Ureter (tissue), 1 donor: ENCODE measurements at regions not wholly inside any gene's neighbourhood (a gene's known extent, or its start where the extent isn't known, plus 50 kb on each side); places are given as distances from the start of the nearest gene placed in this dataset.
"Not testable (repeated sequence)": the region's sequence is repeated elsewhere in the genome, so short reads cannot be mapped to it uniquely, and the experiment has no call there.

Experiments used
- DNase-seq: peaks from one replicate; pipeline ENCODE4 v3.0.0-alpha.2; 2020; ENCODE audit warnings: low spot score
- donor health status: DM: yes; HTN: yes; CAD: no.

DNA sequence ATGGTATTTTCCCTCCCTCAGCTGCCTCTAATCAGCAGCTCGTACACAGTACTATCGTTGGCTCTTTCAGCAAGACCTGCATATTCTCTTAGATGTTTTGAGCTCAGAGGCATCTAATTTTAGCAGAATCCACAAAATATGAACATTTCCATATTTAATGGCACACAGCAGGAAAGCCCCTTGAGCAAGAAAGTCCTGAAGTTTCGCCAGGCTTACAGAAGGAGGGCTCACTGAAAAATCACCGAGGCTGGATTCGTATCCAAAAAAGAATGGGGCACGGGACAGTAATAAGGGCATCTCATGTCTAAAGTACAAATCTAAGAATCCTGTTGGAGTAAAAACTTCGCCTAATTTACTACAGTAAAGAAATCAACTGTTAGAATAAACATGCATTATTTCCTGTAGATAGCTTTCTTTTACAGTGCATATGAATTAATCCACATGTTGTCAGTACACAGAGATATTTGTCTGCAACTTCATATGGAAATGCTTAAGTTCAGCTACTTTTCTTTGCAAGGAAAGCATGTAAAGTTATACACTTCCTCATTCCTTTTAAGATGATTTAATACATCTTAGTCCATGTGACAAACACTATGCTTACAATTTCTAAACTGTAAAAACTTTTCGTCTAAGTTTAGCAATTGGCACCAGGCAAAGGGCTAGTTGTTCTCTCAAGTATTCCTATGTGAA lies 1205.3 kb upstream of the ADGRL4 start:
- DNase-seq, result no peak

DNA sequence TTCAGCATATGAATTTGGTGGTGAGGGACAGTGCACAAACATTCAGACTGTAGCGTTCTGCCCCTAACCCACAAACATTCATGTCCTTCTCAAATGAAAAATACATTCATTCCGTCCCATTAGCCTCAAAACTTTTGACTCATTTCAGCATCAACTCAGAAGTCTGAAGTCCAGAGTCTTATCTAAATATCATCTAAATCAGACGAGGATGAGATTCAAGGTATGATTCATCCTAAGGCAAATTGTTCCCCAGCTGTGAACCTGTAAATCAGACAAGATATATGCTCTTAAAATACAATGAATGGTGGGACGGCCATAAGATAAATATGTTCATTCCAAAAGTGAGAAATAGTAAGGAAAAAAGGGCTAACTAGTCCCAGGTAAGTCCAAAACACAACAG lies 1195.6 kb upstream of the ADGRL4 start:
- DNase-seq, result no peak

DNA sequence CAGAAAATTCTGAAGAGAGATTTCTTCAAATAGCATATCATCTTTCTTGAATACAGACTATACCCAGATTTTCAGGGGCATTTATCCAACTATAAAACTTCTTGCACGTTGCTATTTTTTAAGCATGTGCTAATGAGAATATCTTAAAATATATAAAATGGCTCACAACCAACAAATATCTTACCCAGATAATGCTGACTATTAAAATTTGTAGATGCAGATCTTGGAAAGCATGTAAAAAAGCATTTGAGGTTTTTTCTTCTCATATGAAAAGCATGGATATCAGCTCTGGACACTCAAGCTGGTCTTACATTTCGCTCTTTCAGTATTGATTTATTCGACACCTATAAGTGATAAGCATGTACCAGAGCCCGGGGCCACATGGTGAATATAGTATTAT lies 1187.7 kb upstream of the ADGRL4 start:
- no peak for DNase-seq

DNA sequence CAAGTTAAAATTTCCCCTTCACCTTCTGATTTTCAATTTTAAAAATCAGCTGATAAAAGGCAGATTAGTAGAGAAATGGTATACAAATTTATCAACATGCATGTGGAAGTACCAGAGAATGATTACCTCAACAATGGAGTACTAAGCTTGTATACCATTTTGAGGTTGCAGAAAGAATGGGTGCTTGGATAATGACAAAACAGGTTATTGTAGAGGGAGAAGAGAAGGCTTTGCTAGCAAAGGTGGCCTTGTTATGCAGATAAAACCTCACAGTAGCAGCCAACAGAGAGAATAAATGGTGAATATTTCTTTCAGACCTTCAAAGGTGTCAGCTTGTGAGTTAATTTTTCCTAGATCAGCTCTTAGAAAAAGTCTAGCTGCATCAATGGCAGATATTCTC lies 1174.9 kb upstream of the ADGRL4 start:
- DNase-seq, result no peak

DNA sequence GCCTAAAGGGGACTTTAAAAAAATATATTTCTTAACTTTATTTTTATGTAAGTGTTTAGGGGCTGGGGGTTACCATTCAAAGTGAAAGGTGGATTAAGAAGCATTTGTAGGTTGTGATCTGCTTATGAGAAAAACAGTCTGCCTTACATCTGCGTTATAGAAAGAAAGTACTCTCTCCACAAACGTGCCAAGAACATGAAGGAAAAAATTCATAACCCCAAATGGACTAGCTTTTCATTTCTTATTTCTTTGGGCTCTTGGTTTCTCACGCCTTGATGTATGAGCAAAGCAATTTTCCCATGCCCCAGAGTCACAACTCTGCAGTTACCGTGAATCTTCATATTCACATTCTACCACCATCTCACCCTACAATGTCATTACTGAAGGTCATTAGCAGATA lies 1165.1 kb upstream of the ADGRL4 start:
- no peak for DNase-seq

DNA sequence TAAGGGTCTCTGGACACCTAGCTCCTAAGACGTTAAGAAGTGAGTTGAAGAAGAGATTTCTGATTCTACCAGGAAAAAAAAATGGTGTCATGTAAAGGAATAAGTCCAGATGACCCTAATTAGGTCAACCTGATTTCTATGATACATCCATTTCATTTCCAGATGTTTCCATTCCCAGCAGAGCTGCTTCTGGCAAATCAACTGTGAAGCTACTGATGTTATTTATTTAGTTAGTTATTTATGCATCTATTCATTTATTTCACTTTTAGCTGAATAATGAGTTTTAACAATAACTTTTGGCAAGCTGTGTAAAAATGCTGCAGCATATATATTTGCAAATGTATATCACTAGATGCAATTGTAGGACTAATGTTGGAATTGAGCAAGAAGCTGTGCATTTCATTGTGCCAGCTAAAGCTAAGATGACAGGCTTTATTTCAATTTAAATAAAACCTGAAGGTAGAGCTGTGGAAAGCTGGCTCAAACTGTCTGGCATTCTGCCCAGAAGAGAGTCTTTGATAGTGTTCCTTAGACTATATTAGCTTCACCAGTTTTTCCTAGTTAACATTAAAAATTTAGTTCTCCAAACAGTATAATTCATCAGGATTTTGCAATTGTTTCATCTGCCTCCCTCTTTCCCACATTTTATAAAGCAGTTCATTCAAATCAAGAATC lies 1164.4 kb upstream of the ADGRL4 start:
- no peak for DNase-seq

DNA sequence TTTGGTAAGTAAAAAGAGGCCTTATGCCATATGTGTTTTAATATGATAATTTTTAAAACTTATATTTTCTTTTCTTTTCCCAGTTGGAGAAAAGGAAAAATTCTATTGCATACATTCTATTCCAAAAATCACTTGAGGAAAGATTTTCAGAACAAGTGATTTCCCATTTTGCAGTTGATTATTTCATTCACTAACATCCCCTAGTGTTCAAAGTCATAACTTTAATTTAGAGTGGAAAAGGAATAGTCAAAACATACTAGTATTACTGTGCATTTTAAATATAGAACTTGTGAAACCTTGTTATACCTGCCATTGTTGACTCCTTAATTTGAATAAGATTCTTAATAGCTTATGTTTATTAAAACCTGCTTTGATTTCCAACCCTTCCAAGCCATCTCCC lies 1157.6 kb upstream of the ADGRL4 start:
- DNase-seq, result no peak

DNA sequence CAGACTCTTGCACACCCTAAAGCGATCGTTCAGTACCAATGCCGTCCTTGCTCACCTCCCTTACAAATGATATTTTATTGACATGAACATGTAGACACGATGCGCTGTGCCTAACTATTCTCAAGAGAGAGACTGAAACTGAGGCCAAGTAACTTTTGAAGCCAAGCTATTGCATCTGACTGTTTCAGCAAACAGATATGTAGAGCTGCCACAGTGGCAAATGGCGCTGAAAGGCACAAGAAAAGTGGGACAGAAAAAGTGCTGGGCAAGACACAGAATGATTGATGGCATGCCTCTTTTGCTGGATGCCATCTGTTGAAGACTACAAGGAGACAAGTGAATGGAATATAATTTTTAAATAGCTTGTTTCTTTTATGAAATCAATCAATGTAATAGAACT lies 1157.2 kb upstream of the ADGRL4 start:
- DNase-seq, result no peak

DNA sequence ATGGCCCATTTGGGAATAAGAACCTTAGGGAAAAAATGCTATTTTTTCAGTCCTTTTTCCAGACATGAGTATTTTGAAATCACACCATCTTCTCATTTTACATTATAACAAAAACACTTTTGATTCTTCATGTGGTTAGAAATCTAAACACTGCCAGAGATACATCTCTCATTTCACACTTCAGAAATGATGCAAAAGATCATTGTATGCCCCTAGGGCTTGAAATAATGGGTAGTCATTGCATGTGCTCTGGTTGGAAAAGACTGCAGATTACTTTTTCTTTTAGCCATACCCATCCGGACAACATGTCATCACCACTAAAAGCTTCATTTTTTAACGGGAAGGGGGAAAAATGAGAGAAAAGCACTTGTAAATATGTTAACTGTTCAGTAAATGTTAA lies 1152.2 kb upstream of the ADGRL4 start:
- DNase-seq, result no peak

DNA sequence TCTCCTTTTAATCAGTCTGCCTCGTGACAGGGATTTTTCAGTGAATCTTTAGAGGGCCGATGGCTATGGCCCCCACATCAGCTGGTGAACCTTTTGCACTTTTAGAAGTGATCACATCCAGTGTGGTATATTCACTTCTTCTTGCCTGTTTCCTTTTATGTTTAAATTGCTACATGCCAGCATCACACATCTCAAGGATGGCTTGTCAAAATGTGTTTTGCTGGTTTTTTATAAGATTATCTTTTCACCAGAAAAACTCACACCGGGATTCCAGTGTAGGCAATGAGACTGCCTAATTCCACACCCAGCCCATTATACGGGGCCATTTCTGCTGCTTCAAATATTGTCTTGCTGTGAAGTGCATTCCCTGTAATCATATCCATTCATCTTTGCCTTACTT lies 1151.7 kb upstream of the ADGRL4 start:
- no peak for DNase-seq

DNA sequence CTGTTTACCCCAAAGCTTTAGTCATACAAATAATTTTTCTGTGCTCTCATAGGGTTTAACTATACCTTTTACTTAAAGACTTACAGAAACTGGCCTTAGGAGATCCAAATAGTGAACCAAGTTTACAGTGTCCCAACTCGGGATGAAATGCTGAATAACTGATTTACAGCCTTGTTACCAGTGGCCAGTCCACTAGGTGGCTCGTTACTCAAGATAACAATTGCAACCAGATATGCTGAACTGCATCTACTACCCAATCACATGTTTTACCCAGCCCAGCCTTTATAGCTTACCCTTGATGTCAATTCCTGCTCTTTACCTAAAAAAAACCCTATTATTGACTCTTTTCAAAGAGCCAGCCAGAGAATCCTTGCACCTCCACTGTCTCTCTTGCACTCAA lies 1148.8 kb upstream of the ADGRL4 start:
- DNase-seq, result no peak

DNA sequence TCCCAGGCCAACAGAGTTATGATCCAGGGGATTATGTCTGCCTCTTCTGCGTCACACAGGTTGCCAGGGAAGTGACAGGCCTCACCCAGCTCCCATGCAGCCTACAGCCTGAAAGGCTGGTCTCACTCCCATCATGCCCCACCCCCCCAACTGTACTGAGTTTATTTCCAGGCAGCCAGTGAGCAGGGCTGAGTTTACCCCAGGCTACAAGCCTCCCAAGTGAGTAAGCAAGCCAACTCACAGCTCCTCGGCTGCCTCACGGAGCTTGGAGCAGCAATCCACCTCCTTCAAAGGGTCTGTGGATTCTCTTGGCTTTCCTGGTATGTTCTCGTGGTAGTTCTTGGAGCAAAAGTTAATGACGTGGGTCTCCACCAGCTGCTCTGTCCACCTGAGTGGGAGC lies 1147.6 kb upstream of the ADGRL4 start:
- no peak for DNase-seq

DNA sequence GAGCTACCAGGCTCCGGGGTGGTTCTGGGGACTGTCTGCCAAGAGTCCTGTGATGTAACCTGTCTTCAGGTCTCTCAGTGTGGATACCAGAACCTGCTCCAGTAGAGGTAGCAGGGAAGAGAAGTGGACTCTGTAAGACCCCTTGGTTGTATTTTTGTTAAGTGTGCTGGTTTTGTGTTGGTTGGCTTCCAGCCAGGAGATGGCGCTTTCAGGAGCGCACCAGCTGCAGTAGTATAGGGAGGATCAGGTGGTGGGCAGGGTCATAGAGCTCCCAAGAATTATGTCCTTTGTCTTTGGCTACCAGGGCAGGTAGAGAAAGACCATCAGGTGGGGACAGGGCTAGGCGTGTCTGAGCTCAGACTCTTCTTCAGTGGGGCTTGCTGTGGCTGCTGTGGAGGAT lies 1147.2 kb upstream of the ADGRL4 start:
- DNase-seq, result no peak

DNA sequence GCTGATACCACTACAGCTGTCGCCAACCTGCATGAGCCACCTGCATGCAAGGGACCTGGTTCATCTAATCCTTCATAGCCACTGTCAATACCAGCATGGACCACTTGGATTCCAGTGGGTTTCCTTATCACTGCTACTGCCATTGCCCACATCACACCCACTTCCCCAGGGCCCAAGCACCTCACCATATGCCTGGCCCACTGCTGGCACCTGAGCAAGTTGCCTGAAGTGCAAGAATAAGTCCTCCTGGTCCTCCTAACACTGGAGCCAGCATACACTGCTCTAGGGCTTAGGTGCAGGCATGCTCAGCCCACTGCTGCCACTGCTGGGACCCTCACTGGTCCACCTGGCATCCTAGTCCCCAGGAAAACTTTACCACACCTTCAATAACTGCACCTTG lies 1136.8 kb upstream of the ADGRL4 start:
- no peak for DNase-seq

DNA sequence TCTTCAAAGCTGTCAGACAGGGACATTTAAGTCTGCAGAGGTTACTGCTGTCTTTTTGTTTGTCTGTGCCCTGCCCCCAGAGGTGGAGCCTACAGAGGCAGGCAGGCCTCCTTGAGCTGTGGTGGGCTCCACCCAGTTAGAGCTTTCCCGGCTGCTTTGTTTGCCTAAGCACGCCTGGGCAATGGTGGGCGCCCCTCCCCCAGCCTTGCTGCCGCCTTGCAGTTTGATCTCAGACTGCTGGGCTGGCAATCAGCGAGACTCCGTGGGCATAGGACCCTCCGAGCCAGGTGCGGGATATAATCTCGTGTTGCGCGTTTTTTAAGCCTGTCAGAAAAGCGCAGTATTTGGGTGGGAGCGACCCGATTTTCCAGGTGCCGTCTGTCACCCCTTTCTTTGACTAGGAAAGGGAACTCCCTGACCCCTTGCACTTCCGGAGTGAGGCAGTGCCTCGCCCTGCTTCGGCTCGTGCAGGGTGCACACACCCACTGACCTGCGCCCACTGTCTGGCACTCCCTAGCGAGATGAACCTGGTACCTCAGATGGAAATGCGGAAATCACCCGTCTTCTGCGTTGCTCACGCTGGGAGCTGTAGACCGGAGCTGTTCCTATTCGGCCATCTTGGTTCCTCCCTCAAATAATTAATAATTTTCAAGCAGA lies 1131.5 kb upstream of the ADGRL4 start:
- DNase-seq, result not testable (repeated sequence)

DNA sequence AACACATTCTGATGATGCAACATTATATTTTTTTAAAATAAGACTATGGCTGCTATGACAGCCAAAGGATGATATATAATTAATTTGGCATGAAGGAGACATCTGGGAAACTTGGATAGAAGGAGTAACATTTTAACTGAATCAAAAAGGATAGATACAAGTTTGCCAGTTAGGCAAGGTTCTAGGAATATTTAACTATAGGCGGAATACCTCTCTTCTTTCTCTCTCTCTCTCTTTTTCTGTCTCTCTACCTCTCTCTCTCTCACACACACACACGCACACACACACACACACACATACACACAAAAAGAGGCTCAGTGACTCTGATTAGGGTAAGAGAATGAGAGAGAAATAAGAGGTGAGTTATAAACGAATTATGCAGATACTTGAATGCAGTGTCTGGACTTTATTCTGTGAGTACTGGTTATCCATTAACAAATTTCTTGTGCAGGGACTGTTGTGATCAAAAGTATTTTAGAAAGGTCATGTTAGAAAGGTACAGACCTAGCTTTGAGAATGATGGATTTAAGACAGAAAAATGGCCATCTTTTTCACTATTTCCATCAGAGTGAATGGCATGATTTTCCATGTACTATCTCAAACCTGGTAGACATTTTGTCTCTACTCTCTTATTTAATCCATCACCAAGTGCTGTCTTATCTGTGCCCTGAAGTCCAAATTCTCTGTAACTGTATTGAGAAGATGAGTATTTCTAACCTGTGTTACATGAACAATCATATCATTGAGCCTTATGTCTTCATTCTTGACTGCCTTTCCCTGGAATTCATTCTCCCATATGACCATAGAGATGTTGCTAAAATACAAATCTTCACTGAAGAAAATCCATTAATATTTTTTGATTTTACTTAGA lies 1106.9 kb upstream of the ADGRL4 start:
- no peak for DNase-seq

DNA sequence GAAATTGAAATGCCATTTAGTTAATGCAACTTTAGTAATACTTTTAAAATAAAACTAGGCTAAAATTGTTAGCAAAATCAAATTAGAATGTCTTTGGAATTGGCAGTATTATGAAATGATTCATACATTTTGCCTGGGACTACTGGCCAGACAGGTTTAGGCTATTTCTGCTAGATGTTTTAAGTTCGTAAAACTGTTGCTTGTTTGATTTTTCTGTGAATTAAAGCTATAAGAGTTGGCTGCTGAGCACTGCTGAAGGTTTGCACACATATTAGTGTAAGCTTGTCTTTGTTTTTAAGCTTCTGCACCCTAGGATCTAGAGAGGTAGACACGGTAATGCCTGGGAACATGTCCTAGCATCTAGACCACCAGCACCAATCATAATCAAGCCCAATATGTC lies 1094.6 kb upstream of the ADGRL4 start:
- DNase-seq, result no peak

DNA sequence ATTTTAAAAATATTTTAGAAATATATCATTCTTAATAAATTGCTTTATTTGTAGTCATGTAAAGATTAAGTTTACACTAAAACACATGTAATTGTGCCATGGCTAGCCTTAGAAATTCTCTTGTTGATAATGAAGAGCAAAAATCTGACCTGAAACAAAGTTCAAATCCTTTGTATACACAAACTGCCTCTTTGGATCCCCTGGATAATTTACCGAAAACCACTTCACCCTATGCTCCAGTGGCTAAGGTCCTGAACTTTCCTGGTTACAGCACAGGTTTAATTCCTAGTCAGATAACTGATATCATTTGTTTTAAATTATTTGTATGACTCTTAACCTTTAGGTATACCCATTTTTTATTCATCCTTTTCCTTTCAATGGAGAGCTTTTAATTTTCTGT lies 1093.2 kb upstream of the ADGRL4 start:
- DNase-seq, result no peak

DNA sequence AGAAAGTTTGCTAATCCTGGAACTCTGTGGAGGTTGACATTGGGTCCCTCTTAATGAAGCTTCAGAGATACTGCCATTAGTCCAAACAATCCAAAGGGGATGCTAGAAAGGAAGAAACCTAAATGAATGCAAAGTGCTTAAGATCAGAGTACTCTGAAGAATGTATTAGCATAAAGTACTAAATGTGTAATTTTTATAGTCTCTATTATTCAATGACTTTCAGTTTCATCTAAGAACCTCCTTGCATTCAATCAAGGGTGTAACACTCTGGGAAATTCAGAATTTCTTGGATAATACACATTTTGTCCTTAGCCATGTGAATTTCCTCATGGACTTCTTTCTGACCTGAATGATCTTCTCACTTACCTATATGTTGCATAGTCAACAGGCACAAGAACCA lies 1078.5 kb upstream of the ADGRL4 start:
- no peak for DNase-seq

DNA sequence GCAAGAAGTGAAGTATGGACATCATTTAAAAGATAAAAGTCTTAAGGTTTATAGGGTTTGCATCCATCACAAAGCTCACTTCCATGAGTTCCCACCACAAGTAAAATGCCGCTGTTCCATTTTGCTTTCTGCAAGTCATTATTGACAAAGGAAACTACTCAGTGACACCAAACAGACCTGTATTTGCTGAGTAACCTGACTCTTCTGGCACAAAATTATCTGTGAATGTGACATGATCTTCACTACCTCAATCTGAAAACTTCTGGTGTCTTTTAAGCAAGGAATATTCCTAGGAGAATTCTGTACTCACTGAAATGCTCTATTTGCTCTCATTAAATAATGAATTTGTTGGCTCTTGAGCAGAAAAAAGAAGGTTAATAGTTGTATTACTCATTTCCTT lies 1077.4 kb upstream of the ADGRL4 start:
- no peak for DNase-seq

DNA sequence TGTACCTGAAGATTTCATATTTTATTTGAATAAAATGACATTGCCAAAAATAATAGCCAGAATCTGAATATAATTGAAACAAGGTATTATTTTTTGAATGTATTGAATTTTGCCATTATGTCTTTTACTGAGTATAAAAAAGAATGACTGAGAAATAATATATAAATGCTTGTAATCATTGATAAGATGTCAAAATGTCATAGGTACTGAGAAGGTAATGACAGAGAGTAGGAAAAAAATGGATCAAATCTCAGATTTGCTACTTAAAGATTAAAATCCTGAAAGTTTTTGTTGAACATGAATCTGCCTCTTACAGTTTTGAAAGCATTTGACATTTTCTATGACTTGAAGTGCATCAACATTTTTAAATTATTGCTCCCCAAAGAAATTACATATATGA lies 1069.9 kb upstream of the ADGRL4 start:
- no peak for DNase-seq

DNA sequence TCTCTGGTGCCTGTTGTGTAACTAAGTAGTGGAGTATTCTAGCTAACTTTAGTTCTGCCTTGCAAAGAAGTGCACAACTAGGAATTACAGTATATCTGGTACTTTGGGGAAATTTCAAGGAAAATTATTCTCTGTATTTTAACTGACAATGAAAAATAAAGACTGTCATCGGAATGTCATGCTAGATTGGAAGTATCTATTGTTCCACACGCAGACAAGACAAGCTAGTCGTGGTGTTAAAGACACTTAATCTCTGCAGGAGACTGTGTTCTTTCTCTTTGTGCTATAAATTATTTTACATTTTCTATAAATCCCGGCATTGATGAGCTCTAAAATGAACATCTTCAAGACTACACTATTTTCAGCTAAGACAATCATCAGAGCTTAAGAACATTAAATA lies 1068.8 kb upstream of the ADGRL4 start:
- DNase-seq, result no peak
